Activated B cell treated with CpG ODN at 0.5 μM for 24 hours (primary cell): ENCODE measurements at regions not wholly inside any gene's neighbourhood (a gene's known extent, or its start where the extent isn't known, plus 50 kb on each side); places are given as distances from the start of the nearest gene placed in this dataset.

ENCODE experiments used
- ATAC-seq: fragments of 200-7000 bp; cut with Tn5 transposase; one replicate; pipeline ENCODE4 v1.10.0; 2021; ENCODE audit warnings: low read depth, mild to moderate bottlenecking, moderate library complexity
- CTCF ChIA-PET: fragments of 350-600 bp; sonication (Branson Sonifier 250); formaldehyde crosslinking; loops from one replicate; lab custom pipeline; 2021; ENCODE audit warnings: antibody characterized with exemption; lab: Charles Lee
- POLR2A ChIA-PET: fragments of 350-600 bp; sonication (Branson Sonifier 250); formaldehyde crosslinking; loops from one replicate; lab custom pipeline; 2021; ENCODE audit warnings: antibody characterized with exemption; lab: Charles Lee
- DNase-seq: peaks from one replicate; pipeline ENCODE4 v3.0.0; 2022
- H3K27ac Mint-ChIP-seq: one replicate; pipeline ENCODE4 v1.8.0; 2020; ENCODE audit warnings: mixed read lengths
- H3K27me3 Mint-ChIP-seq: one replicate; pipeline ENCODE4 v1.8.0; 2021; ENCODE audit warnings: mixed read lengths
- H3K36me3 Mint-ChIP-seq: one replicate; pipeline ENCODE4 v1.8.0; 2021; ENCODE audit warnings: low read depth, mixed read lengths
- H3K4me1 Mint-ChIP-seq: one replicate; pipeline ENCODE4 v1.8.0; 2021; ENCODE audit warnings: mixed read lengths
- H3K4me3 Mint-ChIP-seq: one replicate; pipeline ENCODE4 v1.8.0; 2020; ENCODE audit warnings: mild to moderate bottlenecking, mixed read lengths
- H3K9me3 Mint-ChIP-seq: one replicate; pipeline ENCODE4 v1.8.0; 2020; ENCODE audit warnings: mixed read lengths
- intact Hi-C: fragments of 100-400 bp; cut with micrococcal nuclease; formaldehyde crosslinking; loops from one replicate; pipeline ENCODE4 v1.15.1; 2024
- TF ChIP-seq, protein P1 (sequence below): fragments of 200-600 bp; IDR thresholded peaks from one replicate; pipeline ENCODE4 v1.8.0; 2022; ENCODE audit warnings: antibody characterized with exemption, mild to moderate bottlenecking

DNA sequence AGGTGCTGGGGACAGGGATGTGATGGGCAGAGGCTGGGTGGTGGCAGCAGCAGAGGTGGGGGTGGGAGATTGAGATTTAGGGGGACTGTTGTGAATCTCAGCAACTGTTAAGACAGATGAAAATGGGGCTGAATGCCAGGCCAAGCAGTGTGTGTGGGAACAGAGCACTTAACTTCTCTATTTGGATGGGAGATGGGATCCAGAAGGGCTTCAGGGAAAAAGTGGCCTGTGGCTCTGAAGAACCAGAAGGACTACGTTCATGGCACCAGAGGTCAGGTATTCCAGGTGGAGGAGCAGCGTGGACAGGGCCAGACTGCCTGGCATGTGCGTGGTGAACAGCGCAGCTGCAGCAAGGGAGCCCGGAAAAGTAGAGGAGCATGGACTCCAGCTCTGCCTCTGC, 82.6 kb upstream of the SYT13 start:
- POLR2A ChIA-PET: no interaction called here
- no peak for DNase-seq
- ATAC-seq: no peak
- Mint-ChIP-seq H3K27me3 (peaks cover 64% of the 10 kb centered on the region), H3K27ac (no peak overlapping the region), H3K4me1 (peaks cover 9% of the 10 kb centered on the region), H3K9me3 (no peaks in the 10 kb centered on the region), H3K4me3 (no peak overlapping the region), H3K36me3 (no peaks in the 10 kb centered on the region)
- intact Hi-C loops: no loop called here
- TF ChIP-seq, protein P1, sequence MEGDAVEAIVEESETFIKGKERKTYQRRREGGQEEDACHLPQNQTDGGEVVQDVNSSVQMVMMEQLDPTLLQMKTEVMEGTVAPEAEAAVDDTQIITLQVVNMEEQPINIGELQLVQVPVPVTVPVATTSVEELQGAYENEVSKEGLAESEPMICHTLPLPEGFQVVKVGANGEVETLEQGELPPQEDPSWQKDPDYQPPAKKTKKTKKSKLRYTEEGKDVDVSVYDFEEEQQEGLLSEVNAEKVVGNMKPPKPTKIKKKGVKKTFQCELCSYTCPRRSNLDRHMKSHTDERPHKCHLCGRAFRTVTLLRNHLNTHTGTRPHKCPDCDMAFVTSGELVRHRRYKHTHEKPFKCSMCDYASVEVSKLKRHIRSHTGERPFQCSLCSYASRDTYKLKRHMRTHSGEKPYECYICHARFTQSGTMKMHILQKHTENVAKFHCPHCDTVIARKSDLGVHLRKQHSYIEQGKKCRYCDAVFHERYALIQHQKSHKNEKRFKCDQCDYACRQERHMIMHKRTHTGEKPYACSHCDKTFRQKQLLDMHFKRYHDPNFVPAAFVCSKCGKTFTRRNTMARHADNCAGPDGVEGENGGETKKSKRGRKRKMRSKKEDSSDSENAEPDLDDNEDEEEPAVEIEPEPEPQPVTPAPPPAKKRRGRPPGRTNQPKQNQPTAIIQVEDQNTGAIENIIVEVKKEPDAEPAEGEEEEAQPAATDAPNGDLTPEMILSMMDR: no peak
- CTCF ChIA-PET: no interaction called here

DNA sequence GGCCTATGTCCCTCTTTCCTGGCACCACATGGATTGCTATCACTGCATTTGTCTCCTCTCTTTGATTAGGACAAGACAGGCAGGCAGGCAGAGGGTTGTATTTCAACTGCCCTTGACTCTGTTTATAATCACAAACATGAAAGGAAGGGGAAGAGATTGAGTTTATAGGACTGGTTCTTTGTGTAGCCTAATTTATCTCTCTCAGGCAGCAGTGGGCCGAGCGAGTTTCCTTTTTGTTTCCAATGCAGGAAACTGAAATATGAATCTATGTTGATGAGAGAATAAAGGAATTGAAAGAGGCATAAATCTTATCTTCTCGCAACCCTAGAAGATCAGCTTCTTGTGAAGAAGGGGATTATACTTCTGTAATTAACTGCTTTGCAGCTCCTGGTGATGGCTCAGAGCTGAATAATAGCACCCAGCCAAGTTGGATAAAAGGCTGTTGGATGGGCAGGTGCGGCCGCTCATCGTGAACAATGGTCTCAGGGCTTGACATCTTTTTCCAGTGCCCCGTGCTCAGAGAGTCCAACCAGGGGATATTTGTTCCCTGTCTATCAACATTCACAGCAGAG, 80.6 kb upstream of the SYT13 start:
- ATAC-seq (no peak), DNase-seq (no peak)
- H3K36me3 Mint-ChIP-seq: no peaks in the 10 kb centered on the region
- H3K27me3 Mint-ChIP-seq: peaks cover 57% of the 10 kb centered on the region
- TF ChIP-seq, protein P1: no peak
- no peak overlapping the region for H3K4me3 Mint-ChIP-seq
- intact Hi-C loops: no loop called here
- H3K27ac Mint-ChIP-seq: no peak overlapping the region
- ChIA-PET CTCF (no interaction called here), POLR2A (no interaction called here)
- no peaks in the 10 kb centered on the region for H3K9me3 Mint-ChIP-seq
- H3K4me1 Mint-ChIP-seq: peaks cover 6% of the 10 kb centered on the region

DNA sequence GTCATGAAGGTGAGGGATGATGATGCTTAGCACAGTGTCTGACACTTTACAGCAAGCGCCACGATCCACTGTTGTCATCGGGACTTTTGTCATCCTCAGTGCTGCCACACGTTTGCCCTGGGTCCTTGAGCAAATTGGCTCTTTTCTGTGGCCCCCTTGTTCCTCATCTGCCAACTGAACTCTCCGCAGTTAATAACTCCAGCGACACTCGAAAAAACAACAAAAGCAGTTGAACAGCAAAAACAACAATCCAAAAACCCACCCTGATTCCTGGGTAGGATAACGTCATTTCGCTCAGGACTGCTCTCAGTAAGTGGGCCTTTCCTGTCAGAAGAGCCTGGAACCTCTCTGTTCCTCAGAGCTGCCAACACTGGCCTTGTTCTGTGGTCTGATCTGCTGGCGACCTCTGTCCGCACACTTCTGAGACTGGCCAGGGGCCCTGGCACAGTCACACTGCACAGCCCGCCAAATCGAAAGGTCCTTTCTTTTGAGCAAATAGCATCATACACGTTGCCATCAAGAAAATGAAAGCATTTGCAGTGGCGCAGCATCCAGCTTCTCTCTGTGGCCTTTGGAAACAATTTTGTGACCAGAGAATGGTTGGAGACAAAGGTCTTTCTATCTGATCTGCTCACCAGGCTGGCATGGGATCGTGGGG, 79.9 kb upstream of the SYT13 start:
- ChIA-PET POLR2A (no interaction called here), CTCF (no interaction called here)
- Mint-ChIP-seq H3K27me3 (peaks cover 56% of the 10 kb centered on the region), H3K4me3 (no peak overlapping the region), H3K36me3 (no peaks in the 10 kb centered on the region), H3K9me3 (no peaks in the 10 kb centered on the region), H3K27ac (no peak overlapping the region), H3K4me1 (peaks cover 2% of the 10 kb centered on the region)
- ATAC-seq (no peak), DNase-seq (no peak)
- TF ChIP-seq, protein P1: no peak
- intact Hi-C loops: no loop called here

DNA sequence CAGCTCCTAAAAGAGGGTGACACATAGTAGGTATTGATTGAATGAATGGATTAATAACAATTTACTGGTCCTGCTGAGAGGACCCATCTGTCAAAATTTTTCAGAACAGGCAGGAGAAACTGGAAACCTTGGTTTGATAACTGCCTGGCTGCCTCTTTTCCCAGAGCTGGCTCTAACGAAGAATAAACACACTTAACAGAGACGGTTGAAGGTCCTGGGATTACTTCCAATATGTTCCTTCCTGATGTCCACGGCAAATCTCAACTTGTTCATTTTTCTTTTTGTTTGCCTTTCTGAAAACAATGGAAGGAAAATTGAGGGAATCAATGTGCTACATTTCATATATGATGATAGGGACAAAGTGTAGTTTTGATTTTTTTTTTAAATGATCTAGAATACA, 76.5 kb upstream of the SYT13 start:
- H3K4me1 Mint-ChIP-seq: no peaks in the 10 kb centered on the region
- ChIA-PET POLR2A (no interaction called here), CTCF (no interaction called here)
- H3K36me3 Mint-ChIP-seq: no peaks in the 10 kb centered on the region
- H3K27ac Mint-ChIP-seq: no peak overlapping the region
- no peaks in the 10 kb centered on the region for H3K9me3 Mint-ChIP-seq
- intact Hi-C loops: no loop called here
- TF ChIP-seq, protein P1: no peak
- no peak overlapping the region for H3K4me3 Mint-ChIP-seq
- DNase-seq (no peak), ATAC-seq (no peak)
- H3K27me3 Mint-ChIP-seq: peaks cover 32% of the 10 kb centered on the region

DNA sequence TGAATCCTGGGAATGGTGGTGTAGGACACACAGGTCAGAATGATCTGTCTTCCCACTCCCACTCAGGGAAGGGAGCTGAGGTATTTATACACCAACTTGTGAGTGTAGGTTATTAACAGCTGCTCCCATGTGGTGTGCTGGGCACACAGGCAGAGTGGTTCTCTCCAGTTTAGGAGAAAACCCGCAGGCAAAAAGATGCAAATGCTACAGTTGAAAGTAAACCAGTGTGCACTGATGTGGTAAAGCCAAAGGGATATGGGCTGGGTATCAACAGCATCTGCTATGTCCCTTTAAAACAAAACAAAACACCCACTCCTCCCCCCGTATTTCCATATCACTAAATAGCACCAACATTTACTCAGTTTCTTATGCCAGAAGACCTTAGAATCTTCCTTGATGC, 75.4 kb upstream of the SYT13 start:
- H3K27ac Mint-ChIP-seq: no peak overlapping the region
- H3K4me3 Mint-ChIP-seq: no peak overlapping the region
- peaks cover 30% of the 10 kb centered on the region for H3K27me3 Mint-ChIP-seq
- H3K36me3 Mint-ChIP-seq: no peaks in the 10 kb centered on the region
- H3K9me3 Mint-ChIP-seq: no peaks in the 10 kb centered on the region
- ATAC-seq (no peak), DNase-seq (no peak)
- intact Hi-C loops: no loop called here
- ChIA-PET POLR2A (no interaction called here), CTCF (no interaction called here)
- TF ChIP-seq, protein P1: no peak
- no peaks in the 10 kb centered on the region for H3K4me1 Mint-ChIP-seq
